ENCODE measurements at regions not wholly inside any gene's neighbourhood (a gene's known extent, or its start where the extent isn't known, plus 50 kb on each side); places are given as distances from the start of the nearest gene placed in this dataset.

DNA sequence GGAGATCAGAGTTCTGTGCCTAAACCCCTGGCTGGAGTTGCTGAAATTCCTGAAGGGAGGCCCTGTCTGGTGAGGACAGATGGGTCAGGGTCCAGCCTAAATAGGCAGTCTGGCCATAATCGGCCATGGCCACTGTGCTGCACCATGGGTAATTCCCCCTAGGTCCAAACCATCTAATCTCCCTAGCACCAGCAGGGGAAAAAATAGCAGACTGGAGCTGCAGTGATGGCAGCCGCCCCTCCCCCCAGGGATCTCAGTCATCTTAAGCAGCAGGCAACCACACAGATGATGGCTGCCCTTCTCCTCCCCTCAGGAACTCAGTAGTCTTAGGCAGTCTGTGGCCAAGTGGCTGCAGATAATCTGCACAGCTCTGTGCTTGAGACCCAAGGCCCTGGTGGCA is 68.4 kb upstream of the CD96 start:
- no peak for DNase-seq (ENCODE audit: low read depth in 2 of 2)

DNA sequence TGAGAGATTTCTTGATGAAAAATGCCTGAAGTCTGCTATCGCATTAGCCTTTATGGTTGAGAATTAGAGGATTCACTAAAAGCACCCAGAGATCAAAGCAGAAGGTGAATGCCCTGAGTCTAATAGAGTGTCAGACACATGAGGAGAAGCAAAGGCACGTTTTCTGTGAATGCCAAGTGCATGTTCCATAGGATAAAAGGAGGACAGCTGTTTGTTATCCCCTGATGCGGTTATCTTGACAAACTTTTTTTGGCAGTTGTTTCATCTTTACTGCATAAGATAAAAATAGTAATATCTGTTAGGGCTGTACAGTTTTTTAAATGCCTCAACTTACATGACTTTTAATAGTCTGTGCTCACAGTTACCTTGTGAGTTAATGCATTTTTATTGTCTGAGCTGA is 65.3 kb upstream of the CD96 start:
- no peak for DNase-seq (ENCODE audit: low read depth in 2 of 2)

- DNase-seq (ENCODE audit: low read depth in 2 of 2): no peak
These were observed 61.9 kb upstream of the CD96 start for GRCh38 chr3:111480091-111480490.

- no peak for DNase-seq (ENCODE audit: low read depth in 2 of 2)
These were observed 60.4 kb upstream of the CD96 start for GRCh38 chr3:111481551-111481950.

DNA sequence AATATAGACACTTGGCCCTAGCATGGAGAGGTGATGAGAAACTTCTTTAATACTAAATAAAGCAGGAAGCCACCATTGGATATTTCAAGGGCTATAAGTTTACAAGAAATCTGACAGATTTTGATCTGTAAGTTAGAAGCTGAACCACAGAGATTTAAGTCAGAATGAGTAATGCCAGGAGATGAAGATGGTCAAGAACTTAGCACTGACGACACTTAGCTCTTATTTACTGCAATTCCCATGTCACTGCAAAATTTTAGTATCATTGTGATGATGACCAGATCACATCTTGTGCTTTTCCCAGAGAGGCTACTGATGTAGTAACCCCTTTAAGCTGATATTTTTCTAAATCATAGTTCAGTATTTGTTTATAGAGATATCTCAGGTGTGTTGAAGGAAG is 59.4 kb upstream of the CD96 start:
- DNase-seq (ENCODE audit: low read depth in 2 of 2): no peak

DNA sequence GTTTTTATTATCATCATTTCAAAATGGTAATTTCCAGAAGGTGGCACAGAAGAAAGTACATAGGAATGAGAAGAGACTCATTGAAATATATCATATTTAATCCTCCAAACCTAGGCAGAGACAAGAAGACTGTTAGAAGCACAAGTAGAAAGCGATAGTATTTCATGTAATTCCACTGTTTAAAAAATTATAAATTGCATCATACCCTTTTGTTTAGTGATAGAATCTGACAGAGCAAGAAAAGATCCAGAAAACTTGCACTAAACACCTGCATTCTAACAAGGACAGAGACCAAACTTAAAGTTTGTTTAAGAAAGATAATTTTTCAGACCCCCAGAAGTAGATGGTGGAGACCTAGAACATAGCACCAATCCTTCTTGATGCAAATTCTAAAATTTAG is 56.9 kb upstream of the CD96 start:
- no peak for DNase-seq (ENCODE audit: low read depth in 2 of 2)
